A549 (cell line): ENCODE measurements at regions not wholly inside any gene's neighbourhood (a gene's known extent, or its start where the extent isn't known, plus 50 kb on each side); places are given as distances from the start of the nearest gene placed in this dataset.

Source experiments
- ATAC-seq, 2 experiments: fragments of 200-7000 bp in 1 of 2; fragments of >200 bp in 1 of 2; cut with Nextera tagmentation in 1 of 2; cut with Tn5 transposase in 1 of 2; 3 replicates each; pipeline versions ENCODE4 v1.8.0 to v1.9.1; 2018 to 2020; ENCODE audit warnings: mild to moderate bottlenecking in 1 of 2, moderate library complexity in 1 of 2
- CTCF ChIA-PET: fragments of 300-600 bp; sonication (Branson Sonifier 250); formaldehyde crosslinking; extraction: SDS; loops from one replicate; lab custom pipeline; 2021; ENCODE audit warnings: antibody characterized with exemption, inconsistent platforms; lab: Yijun Ruan, JAX
- POLR2A ChIA-PET: fragments of 350-600 bp; formaldehyde crosslinking; extraction: SDS; loops from one replicate; lab custom pipeline; 2021; ENCODE audit warnings: antibody characterized with exemption, inconsistent platforms; lab: Yijun Ruan, JAX
- DNase-seq, 2 experiments: peaks; one replicate each; pipeline versions ENCODE4 v3.0.0 to v3.0.0-alpha.2; 2011 to 2016; ENCODE audit warnings: low read depth in 1 of 2, low spot score in 1 of 2
- FAIRE-seq: peaks from 2 replicates; lab custom pipeline; 2011; peaks lifted over from hg19 to GRCh38; lab: Jason Lieb, UNC
- H3K27ac ChIP-seq, 2 experiments: fragments of >200 bp; sonication (Bioruptor Twin); formaldehyde crosslinking; 3 replicates each; pipeline ENCODE4 v1.5.1; 2016 to 2017
- H3K4me1 ChIP-seq: fragments of >200 bp; sonication (Bioruptor Twin); formaldehyde crosslinking; 3 replicates; pipeline ENCODE4 v1.6.1; 2016
- H3K4me2 ChIP-seq: fragments of >200 bp; sonication (Bioruptor Twin); formaldehyde crosslinking; 3 replicates; pipeline ENCODE4 v1.6.1; 2016
- H3K4me3 ChIP-seq: fragments of >200 bp; sonication (Bioruptor Twin); formaldehyde crosslinking; 3 replicates; pipeline ENCODE4 v1.5.1; 2016
- H3K9me3 ChIP-seq: fragments of >200 bp; sonication (Bioruptor Twin); formaldehyde crosslinking; 3 replicates; pipeline ENCODE4 v1.6.1; 2016
- ATOH8 ChIP-seq: fragments of 250-450 bp; sonication (Bioruptor Pico); IDR thresholded peaks from 2 replicates; pipeline ENCODE4 v1.5.0; 2020; ENCODE audit warnings: low read depth, mild to moderate bottlenecking, moderate library complexity
- BCL3 ChIP-seq: fragments of >200 bp; sonication (Bioruptor Twin); formaldehyde crosslinking; IDR thresholded peaks from 3 replicates; pipeline ENCODE4 v1.6.1; 2016
- BHLHE40 ChIP-seq: IDR thresholded peaks from 2 replicates; pipeline ENCODE4 v1.6.1; 2012; ENCODE audit warnings: low read depth, low read length, inconsistent platforms
- CBX8 ChIP-seq: fragments of 200-600 bp; sonication (generic); IDR thresholded peaks from 2 replicates; pipeline ENCODE4 v1.6.1; 2016
- CHD2 ChIP-seq: fragments of 150-350 bp; IDR thresholded peaks from 2 replicates; pipeline ENCODE4 v1.6.1; 2014; ENCODE audit warnings: low read length; ENCODE audit not compliant: partially characterized antibody
- CHD4 ChIP-seq: fragments of 200-600 bp; sonication (generic); IDR thresholded peaks from 2 replicates; pipeline ENCODE4 v1.6.1; 2016; ENCODE audit warnings: antibody characterized with exemption, mild to moderate bottlenecking, borderline replicate concordance
- CTCF ChIP-seq: fragments of >200 bp; sonication (Bioruptor Twin); formaldehyde crosslinking; IDR thresholded peaks from 3 replicates; pipeline ENCODE4 v1.5.1; 2016
- E2F6 ChIP-seq: IDR thresholded peaks from 2 replicates; pipeline ENCODE4 v1.6.1; 2012; ENCODE audit warnings: low read depth, borderline replicate concordance
- EHMT2 ChIP-seq: fragments of 200-600 bp; sonication (generic); IDR thresholded peaks from 2 replicates; pipeline ENCODE4 v1.6.1; 2016; ENCODE audit warnings: antibody characterized with exemption, low read depth, mild to moderate bottlenecking, moderate library complexity
- ELK1 ChIP-seq: fragments of 150-350 bp; IDR thresholded peaks from 2 replicates; pipeline ENCODE4 v1.6.1; 2014; ENCODE audit warnings: low read depth, mild to moderate bottlenecking, low read length
- EP300 ChIP-seq, 2 experiments: fragments of >200 bp; sonication (Bioruptor Twin); formaldehyde crosslinking; IDR thresholded peaks; 2 replicates in 1 of 2; 3 replicates in 1 of 2; pipeline ENCODE4 v1.6.1; 2016 to 2017
- FOSB ChIP-seq: fragments of 250-450 bp; sonication (Bioruptor Pico); IDR thresholded peaks from 2 replicates; pipeline ENCODE4 v1.5.0; 2020; ENCODE audit warnings: mild to moderate bottlenecking, moderate library complexity
- FOSL2 ChIP-seq, 2 experiments: fragments of 450-650 bp in 1 of 2; fragments of >200 bp in 1 of 2; sonication (Bioruptor Twin) in 1 of 2; formaldehyde crosslinking; IDR thresholded peaks; 2 replicates each; pipeline versions ENCODE4 v1.5.0 to v1.6.1; 2016 to 2020; ENCODE audit warnings: mild to moderate bottlenecking in 1 of 2, moderate library complexity in 1 of 2
- HOXA7 ChIP-seq: fragments of 250-450 bp; sonication (Bioruptor Pico); IDR thresholded peaks from 2 replicates; pipeline ENCODE4 v1.5.0; 2020; ENCODE audit warnings: mild to moderate bottlenecking, moderate library complexity
- HOXB13 ChIP-seq: fragments of 250-450 bp; sonication (Bioruptor Pico); IDR thresholded peaks from 2 replicates; pipeline ENCODE4 v1.5.0; 2020; ENCODE audit warnings: low read depth, mild to moderate bottlenecking, moderate library complexity
- JUNB ChIP-seq: fragments of >200 bp; sonication (Bioruptor Twin); formaldehyde crosslinking; IDR thresholded peaks from 2 replicates; pipeline ENCODE4 v1.6.1; 2016
- KDM1A ChIP-seq: fragments of 200-600 bp; sonication (generic); IDR thresholded peaks from 2 replicates; pipeline ENCODE4 v1.6.1; 2016; ENCODE audit warnings: low read depth, mild to moderate bottlenecking
- KDM5A ChIP-seq: fragments of 200-600 bp; sonication (generic); IDR thresholded peaks from 2 replicates; pipeline ENCODE4 v1.6.1; 2016; ENCODE audit warnings: antibody characterized with exemption, mild to moderate bottlenecking
- MAX ChIP-seq: IDR thresholded peaks from 2 replicates; pipeline ENCODE4 v1.6.1; 2012
- NPAS2 ChIP-seq: fragments of 250-450 bp; sonication (Bioruptor Pico); IDR thresholded peaks from 2 replicates; pipeline ENCODE4 v1.8.0; 2022; ENCODE audit warnings: mild to moderate bottlenecking, moderate library complexity, borderline replicate concordance
- PHF8 ChIP-seq: fragments of 200-600 bp; sonication (generic); IDR thresholded peaks from 2 replicates; pipeline ENCODE4 v1.6.1; 2016; ENCODE audit warnings: low read depth, mild to moderate bottlenecking, antibody characterized with exemption, moderate library complexity, borderline replicate concordance
- POLR2A ChIP-seq: IDR thresholded peaks from 2 replicates; pipeline ENCODE4 v1.6.1; 2012; ENCODE audit warnings: mild to moderate bottlenecking, low read length
- POLR2AphosphoS2 ChIP-seq: conservative IDR thresholded peaks from 2 replicates; pipeline ENCODE4 v1.6.1; 2012; ENCODE audit warnings: low read length, improper control_type of control experiment, inconsistent platforms
- REST ChIP-seq: fragments of 200-600 bp; sonication (generic); IDR thresholded peaks from 2 replicates; pipeline ENCODE4 v1.6.1; 2016; ENCODE audit warnings: antibody characterized with exemption, mild to moderate bottlenecking, moderate library complexity
- SMC3 ChIP-seq: fragments of >200 bp; sonication (Bioruptor Twin); formaldehyde crosslinking; IDR thresholded peaks from 3 replicates; pipeline ENCODE4 v1.6.1; 2018; ENCODE audit warnings: inconsistent platforms
- TP53 ChIP-seq: fragments of 250-450 bp; sonication (Bioruptor Pico); IDR thresholded peaks from 2 replicates; pipeline ENCODE4 v1.5.0; 2021; ENCODE audit warnings: mild to moderate bottlenecking, moderate library complexity
- ZNF302 ChIP-seq: fragments of 250-450 bp; sonication (Bioruptor Pico); IDR thresholded peaks from 2 replicates; pipeline ENCODE4 v1.9.0; 2021; ENCODE audit warnings: inconsistent platforms, mild to moderate bottlenecking, moderate library complexity
- WGBS: methylation state at CpG from one replicate; pipeline ENCODE4 v1.1.6; 2017; ENCODE audit errors: missing lambda C conversion rate; 5-methylcytosine and 5-hydroxymethylcytosine counted together

- Histone ChIP-seq H3K4me3 (no peak overlapping the region), H3K4me2 (peak overlapping the region; percentile 37; the same call in 2 of the 3 replicates), H3K27ac (no peak overlapping the region), H3K9me3 (peaks cover 11% of the 10 kb centered on the region)
- POLR2A ChIA-PET: no interaction called here
- WGBS: 83% methylated on average over 2 of the region's 2 CpGs
- ATAC-seq: no peak
- no peak for DNase-seq
- TF ChIP-seq KDM5A: no peak
- no peak for TF ChIP-seq POLR2A
- TF ChIP-seq E2F6: no peak
- TF ChIP-seq MAX: no peak
- TF ChIP-seq NPAS2: no peak
- TF ChIP-seq HOXB13: no peak
- TF ChIP-seq ATOH8 (CRISPR knock-in tag): no peak
- TF ChIP-seq FOSB: no peak
- no peak for TF ChIP-seq BCL3
- TF ChIP-seq CBX8: no peak
- no peak for TF ChIP-seq JUNB
- TF ChIP-seq POLR2AphosphoS2: no peak
- no peak for TF ChIP-seq ELK1
- no peak for TF ChIP-seq PHF8
- TF ChIP-seq, all 56 proteins: peak for 0
- peaks cover 19% of the 10 kb centered on the region for H3K4me1 ChIP-seq
- FAIRE-seq: no peak
- CTCF ChIA-PET: no interaction called here
Measured at GRCh38 chr1:244988521-244988920, 124.2 kb upstream of the HNRNPU start.

GRCh38 chr1:244980605-244981004 lies 116.3 kb upstream of the HNRNPU start:
- ATAC-seq: peak; percentile 21 to 55; a peak in 2 of 6 replicates
- POLR2A ChIA-PET: no interaction called here
- FAIRE-seq: no peak

More at GRCh38 chr1:244980605-244981004, 116.3 kb upstream of the HNRNPU start:
- H3K4me3 ChIP-seq: no peak overlapping the region
- H3K9me3 ChIP-seq: no peaks in the 10 kb centered on the region
- H3K4me1 ChIP-seq: no peaks in the 10 kb centered on the region
- 86% methylated on average over 7 of the region's 7 CpGs for WGBS
- no peak for DNase-seq
- no peak overlapping the region for H3K27ac ChIP-seq
- CTCF ChIA-PET: no interaction called here
- H3K4me2 ChIP-seq: no peak overlapping the region
- TF ChIP-seq CHD2 (no peak), CTCF (no peak), SMC3 (no peak), KDM1A (no peak), BHLHE40 (no peak), EP300 (IDR thresholded peaks at IDR 0.05) (no peak), ZNF302 (CRISPR knock-in tag) (no peak), MAX (no peak), CHD4 (no peak), POLR2AphosphoS2 (no peak), TP53 (CRISPR knock-in tag) (no peak), ATOH8 (CRISPR knock-in tag) (no peak), REST (no peak), EHMT2 (no peak), HOXA7 (no peak), FOSL2 (IDR thresholded peaks at IDR 0.05) (no peak), FOSL2 (CRISPR knock-in tag; IDR thresholded peaks at IDR 0.05) (no peak)
